CD4-positive, alpha-beta T cell (primary cell): ENCODE measurements at regions not wholly inside any gene's neighbourhood (a gene's known extent, or its start where the extent isn't known, plus 50 kb on each side); places are given as distances from the start of the nearest gene placed in this dataset.
A peak's percentile ranks its signal among the peaks of the same experiment; 100 is the strongest.

ENCODE experiments used
- ATAC-seq: fragments of 200-7000 bp; cut with Tn5 transposase; one replicate; pipeline ENCODE4 v1.10.0; 2022; ENCODE audit warnings: mild to moderate bottlenecking; ENCODE audit not compliant: poor library complexity
- CTCF ChIA-PET: fragments of 350-600 bp; sonication (Branson Sonifier 250); formaldehyde crosslinking; loops from one replicate; lab custom pipeline; 2021; ENCODE audit warnings: antibody characterized with exemption, inconsistent platforms; lab: Charles Lee
- POLR2A ChIA-PET: fragments of 350-600 bp; sonication (Branson Sonifier 250); formaldehyde crosslinking; loops from one replicate; lab custom pipeline; 2021; ENCODE audit warnings: antibody characterized with exemption, inconsistent platforms; lab: Charles Lee
- DNase-seq, 14 experiments: peaks; one replicate each; pipeline ENCODE4 v3.0.0-alpha.2; 2013 to 2020; ENCODE audit warnings: mixed read lengths in 2 of 14
- H3K27ac ChIP-seq, 2 donors: one replicate each; pipeline versions ENCODE4 v1.5.1 to v1.7.0; 2013; ENCODE audit warnings: low read length in 2 of 2, low read depth in 1 of 2, mild to moderate bottlenecking in 1 of 2
- H3K27me3 ChIP-seq, 2 experiments: 1 replicate in 1 of 2; 2 replicates in 1 of 2; pipeline versions ENCODE4 v1.6.1 to v1.7.0; 2013; ENCODE audit warnings: low read length in 2 of 2, control low read depth in 1 of 2, mild to moderate bottlenecking in 1 of 2, moderate library complexity in 1 of 2; ENCODE audit not compliant: insufficient read depth in 2 of 2, control insufficient read depth in 1 of 2
- H3K36me3 ChIP-seq: one replicate; pipeline ENCODE4 v1.6.1; 2013; ENCODE audit warnings: low read length, control low read depth; ENCODE audit not compliant: insufficient read depth
- H3K4me1 ChIP-seq: one replicate; pipeline ENCODE4 v1.6.1; 2013; ENCODE audit warnings: low read length, control low read depth; ENCODE audit not compliant: insufficient read depth
- H3K4me3 ChIP-seq: one replicate; pipeline ENCODE4 v1.5.1; 2013; ENCODE audit warnings: mild to moderate bottlenecking, low read length, moderate library complexity
- H3K9me3 ChIP-seq, 2 experiments: 1 replicate in 1 of 2; 2 replicates in 1 of 2; pipeline versions ENCODE4 v1.6.1 to v1.7.0; 2013; ENCODE audit warnings: low read length in 2 of 2, mild to moderate bottlenecking in 2 of 2, control low read depth in 1 of 2, moderate library complexity in 1 of 2; ENCODE audit not compliant: control insufficient read depth in 1 of 2, insufficient read depth in 1 of 2
- H3K27ac Mint-ChIP-seq: one replicate; pipeline ENCODE4 v1.8.0; 2020; ENCODE audit warnings: mixed read lengths
- H3K27me3 Mint-ChIP-seq: one replicate; pipeline ENCODE4 v1.8.0; 2021; ENCODE audit warnings: mixed read lengths
- H3K36me3 Mint-ChIP-seq: one replicate; pipeline ENCODE4 v1.8.0; 2021; ENCODE audit warnings: low read depth, mixed read lengths
- H3K4me1 Mint-ChIP-seq: one replicate; pipeline ENCODE4 v1.8.0; 2021; ENCODE audit warnings: low read depth, mixed read lengths
- H3K4me3 Mint-ChIP-seq: one replicate; pipeline ENCODE4 v1.8.0; 2020; ENCODE audit warnings: mild to moderate bottlenecking, mixed read lengths
- H3K9me3 Mint-ChIP-seq: one replicate; pipeline ENCODE4 v1.8.0; 2020; ENCODE audit warnings: mixed read lengths
- CTCF ChIP-seq: fragments of 200-600 bp; IDR thresholded peaks from one replicate; pipeline ENCODE4 v1.8.0; 2022; ENCODE audit warnings: antibody characterized with exemption, mild to moderate bottlenecking
- intact Hi-C, 2 experiments: fragments of 100-400 bp; cut with DNase I in 1 of 2; cut with micrococcal nuclease in 1 of 2; formaldehyde crosslinking; loops; one replicate each; pipeline versions ENCODE4 v1.15.1 to v1.9.0; 2023 to 2025; cut with DNase I, micrococcal nuclease

- H3K27me3 Mint-ChIP-seq: no peaks in the 10 kb centered on the region
These were observed 72.0 kb upstream of the GPRIN3 start for GRCh38 chr4:89379511-89380044.

GRCh38 chr4:89373394-89373793, 65.8 kb upstream of the GPRIN3 start:
- no peaks in the 10 kb centered on the region for H3K4me1 ChIP-seq
- H3K4me3 ChIP-seq: no peak overlapping the region
- H3K27ac Mint-ChIP-seq: no peak overlapping the region
- H3K9me3 Mint-ChIP-seq: no peaks in the 10 kb centered on the region
- ChIA-PET POLR2A (no interaction called here), CTCF (no interaction called here)
- no peak overlapping the region for H3K4me3 Mint-ChIP-seq
- H3K9me3 ChIP-seq: no peaks in the 10 kb centered on the region
- TF ChIP-seq CTCF: no peak
- H3K36me3 Mint-ChIP-seq: no peaks in the 10 kb centered on the region
- H3K36me3 ChIP-seq: no peaks in the 10 kb centered on the region
- DNase-seq (peak in 1 of 14 experiments; percentile 4), ATAC-seq (no peak)
- no peaks in the 10 kb centered on the region for H3K4me1 Mint-ChIP-seq
- no peaks in the 10 kb centered on the region for H3K27me3 Mint-ChIP-seq
- no peak overlapping the region for H3K27ac ChIP-seq
- no peaks in the 10 kb centered on the region for H3K27me3 ChIP-seq
- intact Hi-C loops: no loop called here

More at GRCh38 chr4:89379511-89380044, 72.0 kb upstream of the GPRIN3 start:
- Histone ChIP-seq H3K27ac (no peak overlapping the region), H3K4me1 (no peaks in the 10 kb centered on the region), H3K27me3 (no peaks in the 10 kb centered on the region), H3K36me3 (no peaks in the 10 kb centered on the region), H3K4me3 (no peak overlapping the region), H3K9me3 (no peaks in the 10 kb centered on the region)
- no peak for TF ChIP-seq CTCF
- DNase-seq (no peak), ATAC-seq (no peak)
- no peaks in the 10 kb centered on the region for H3K4me1 Mint-ChIP-seq
- ChIA-PET POLR2A (no interaction called here), CTCF (no interaction called here)
- intact Hi-C loops: no loop called here
- no peak overlapping the region for H3K27ac Mint-ChIP-seq
- H3K36me3 Mint-ChIP-seq: no peaks in the 10 kb centered on the region
- H3K9me3 Mint-ChIP-seq: no peaks in the 10 kb centered on the region
- H3K4me3 Mint-ChIP-seq: no peak overlapping the region

- ChIA-PET POLR2A (no interaction called here), CTCF (no interaction called here)
- Histone ChIP-seq H3K9me3 (no peaks in the 10 kb centered on the region), H3K4me1 (no peaks in the 10 kb centered on the region), H3K36me3 (no peaks in the 10 kb centered on the region), H3K27me3 (no peaks in the 10 kb centered on the region), H3K27ac (no peak overlapping the region), H3K4me3 (no peak overlapping the region)
- Mint-ChIP-seq H3K9me3 (peaks cover 3% of the 10 kb centered on the region), H3K36me3 (no peaks in the 10 kb centered on the region), H3K4me3 (no peak overlapping the region), H3K4me1 (peaks cover 8% of the 10 kb centered on the region), H3K27ac (no peak overlapping the region), H3K27me3 (no peaks in the 10 kb centered on the region)
- TF ChIP-seq CTCF: no peak
- intact Hi-C loops: no loop called here
- DNase-seq (no peak), ATAC-seq (no peak)
These were observed 64.0 kb upstream of the GPRIN3 start for GRCh38 chr4:89371614-89372013.
